ENCODE measurements at regions not wholly inside any gene's neighbourhood (a gene's known extent, or its start where the extent isn't known, plus 50 kb on each side); places are given as distances from the start of the nearest gene placed in this dataset.

DNA sequence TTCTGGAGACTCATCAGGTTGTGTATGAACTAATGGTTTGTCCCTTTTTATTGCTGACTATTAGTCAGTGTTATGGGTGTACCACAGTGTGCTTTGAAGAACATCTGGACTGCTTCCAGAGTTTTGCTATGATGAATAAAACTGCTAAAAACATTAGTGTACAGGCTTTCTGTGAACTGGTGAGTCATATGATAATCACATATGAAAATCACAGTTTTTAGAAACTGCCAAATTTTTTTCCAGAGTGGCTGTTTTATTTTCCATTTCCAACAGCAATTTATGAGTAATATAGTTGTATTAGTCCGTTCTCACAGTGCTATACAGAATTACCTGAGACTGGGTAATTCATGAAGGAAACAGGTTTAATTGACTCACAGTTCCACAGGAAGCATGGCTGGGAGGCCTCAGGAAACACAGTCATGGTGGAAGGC, 281.2 kb upstream of the VSTM2A start:
- no peak overlapping the region for H2AFZ ChIP-seq
- no peaks in the 10 kb centered on the region for H3K27me3 ChIP-seq (ENCODE audit: insufficient read depth, low read depth)
- no peak for DNase-seq
- 0 out of 2 replicates have a peak, but pooled peaks cover 3% of the 10 kb centered on the region for H4K20me1 ChIP-seq (ENCODE audit: insufficient read depth)
- no peak for TF ChIP-seq CTCF (conservative IDR thresholded peaks at IDR 0.05)
- no peak for TF ChIP-seq EZH2 (IDR thresholded peaks at IDR 0.05; ENCODE audit: low read depth)
- intact Hi-C loops (cut with micrococcal nuclease; ENCODE audit: unreplicated experiment), result no loop called here
- no TSS peak for BruUV-seq (replicated peaks)
- H3K4me3 ChIP-seq, result no peak overlapping the region
- H3K9me3 ChIP-seq (ENCODE audit: insufficient read depth, low read depth), result no peaks in the 10 kb centered on the region
- H3F3A ChIP-seq (ENCODE audit: insufficient read depth, low read depth), result no peaks in the 10 kb centered on the region
- CTCF ChIA-PET, result no interaction called here
- H3K36me3 ChIP-seq (ENCODE audit: low read depth), result no peaks in the 10 kb centered on the region
- H3K4me1 ChIP-seq (replicated peaks; ENCODE audit: insufficient read depth), result no peaks in the 10 kb centered on the region
- no peak overlapping the region for H3K27ac ChIP-seq
- H3K79me2 ChIP-seq (ENCODE audit: low read depth), result no peaks in the 10 kb centered on the region
- POLR2A ChIA-PET (ENCODE audit: unreplicated experiment), result no interaction called here
- H3K9me2 ChIP-seq (ENCODE audit: insufficient read depth), result no peaks in the 10 kb centered on the region; the same call in 1 of the 2 replicates
- H3K4me2 ChIP-seq, result no peak overlapping the region

- POLR2A ChIA-PET (ENCODE audit: unreplicated experiment), result no interaction called here
- no TSS peak for BruUV-seq (replicated peaks)
- intact Hi-C loops (cut with micrococcal nuclease; ENCODE audit: unreplicated experiment), result no loop called here
These were observed 263.3 kb upstream of the VSTM2A start for GRCh38 chr7:54278847-54279246.

GRCh38 chr7:54292171-54292925, 249.8 kb upstream of the VSTM2A start:
- TF ChIP-seq EZH2 (IDR thresholded peaks at IDR 0.05; ENCODE audit: low read depth) (no peak), CTCF (conservative IDR thresholded peaks at IDR 0.05) (no peak)
- no peak for DNase-seq
- Histone ChIP-seq H3K4me2 (no peak overlapping the region), H3K9me3 (ENCODE audit: insufficient read depth, low read depth) (no peaks in the 10 kb centered on the region), H2AFZ (0 out of 2 replicates have a peak overlapping the region, but pooled peaks have one; percentile 0), H3K4me1 (replicated peaks; ENCODE audit: insufficient read depth) (no peaks in the 10 kb centered on the region), H3F3A (ENCODE audit: insufficient read depth, low read depth) (no peaks in the 10 kb centered on the region), H3K27me3 (ENCODE audit: insufficient read depth, low read depth) (peaks cover 7% of the 10 kb centered on the region; the same call in 1 of the 2 replicates), H3K27ac (no peak overlapping the region), H3K79me2 (ENCODE audit: low read depth) (no peaks in the 10 kb centered on the region), H3K9me2 (ENCODE audit: insufficient read depth) (0 out of 2 replicates have a peak, but pooled peaks cover 4% of the 10 kb centered on the region), H3K4me3 (no peak overlapping the region), H3K36me3 (ENCODE audit: low read depth) (no peaks in the 10 kb centered on the region), H4K20me1 (ENCODE audit: insufficient read depth) (no peaks in the 10 kb centered on the region)
- CTCF ChIA-PET, result no interaction called here
- intact Hi-C loops (cut with micrococcal nuclease; ENCODE audit: unreplicated experiment), result no loop called here
- POLR2A ChIA-PET (ENCODE audit: unreplicated experiment), result no interaction called here
- BruUV-seq (replicated peaks), result no TSS peak

More at GRCh38 chr7:54278847-54279246, 263.3 kb upstream of the VSTM2A start:
- H4K20me1 ChIP-seq (ENCODE audit: insufficient read depth), result no peaks in the 10 kb centered on the region
- no peaks in the 10 kb centered on the region for H3K36me3 ChIP-seq (ENCODE audit: low read depth)
- no peak for DNase-seq
- no peaks in the 10 kb centered on the region for H3K9me3 ChIP-seq (ENCODE audit: insufficient read depth, low read depth)
- H2AFZ ChIP-seq, result no peak overlapping the region
- H3K4me3 ChIP-seq, result no peak overlapping the region
- H3K4me1 ChIP-seq (replicated peaks; ENCODE audit: insufficient read depth), result no peaks in the 10 kb centered on the region
- no peak for TF ChIP-seq EZH2 (IDR thresholded peaks at IDR 0.05; ENCODE audit: low read depth)
- TF ChIP-seq CTCF (conservative IDR thresholded peaks at IDR 0.05), result no peak
- no peaks in the 10 kb centered on the region for H3K79me2 ChIP-seq (ENCODE audit: low read depth)
- H3F3A ChIP-seq (ENCODE audit: insufficient read depth, low read depth), result no peaks in the 10 kb centered on the region
- no peak overlapping the region for H3K4me2 ChIP-seq
- CTCF ChIA-PET, result no interaction called here
- H3K27me3 ChIP-seq (ENCODE audit: insufficient read depth, low read depth), result peaks cover 27% of the 10 kb centered on the region; the same call in 1 of the 2 replicates
- H3K9me2 ChIP-seq (ENCODE audit: insufficient read depth), result no peaks in the 10 kb centered on the region
- H3K27ac ChIP-seq, result no peak overlapping the region
